Right cardiac atrium (tissue), 5 donors: ENCODE measurements at regions not wholly inside any gene's neighbourhood (a gene's known extent, or its start where the extent isn't known, plus 50 kb on each side); places are given as distances from the start of the nearest gene placed in this dataset.

Experiments used
- ATAC-seq, 2 donors: fragments of 200-7000 bp; cut with Tn5 transposase; one replicate each; pipeline versions ENCODE4 v1.8.0 to v1.9.1; 2020; ENCODE audit warnings: moderate library complexity in 2 of 2, mild to moderate bottlenecking in 1 of 2
- DNase-seq, 3 donors: peaks; one replicate each; pipeline ENCODE4 v3.0.0-alpha.2; 2020
- H3K27ac ChIP-seq: one replicate; pipeline ENCODE4 v1.5.1; 2013; ENCODE audit warnings: mild to moderate bottlenecking, low read length, control low read depth, moderate library complexity
- H3K27me3 ChIP-seq: one replicate; pipeline ENCODE4 v1.6.1; 2013; ENCODE audit not compliant: control insufficient read depth, insufficient read depth
- H3K4me1 ChIP-seq: one replicate; pipeline ENCODE4 v1.6.1; 2013; ENCODE audit warnings: low read length; ENCODE audit not compliant: control insufficient read depth, insufficient read depth
- H3K4me3 ChIP-seq: one replicate; pipeline ENCODE4 v1.5.1; 2013; ENCODE audit warnings: low read length, control low read depth
- H3K9me3 ChIP-seq: one replicate; pipeline ENCODE4 v1.6.1; 2013; ENCODE audit warnings: low read length; ENCODE audit not compliant: control insufficient read depth
- WGBS: extraction: QIAGEN DNeasy Blood & Tissue Kit; methylation state at CpG from one replicate; pipeline ENCODE4 v1.1.7; 2013; 5-methylcytosine and 5-hydroxymethylcytosine counted together
- intact Hi-C, 4 donors: fragments of 100-400 bp; cut with DNase I; formaldehyde crosslinking; loops; one replicate each; pipeline versions ENCODE4 v1.11.0 to v1.14.0; 2022 to 2023
- donor health status: healthy with polysubstance abuse.
- donor health status: DM: no; HTN: yes; CAD: no.
- donor health status: DM: no; HTN: no; CAD: no.
- donor health status: DM: no; HTN: yes; CAD: no; lungs with severe emphysema.
- donor health status: DM: yes; HTN: yes; CAD: no.

GRCh38 chr13:59476366-59476765 is 687.4 kb downstream of the DIAPH3 start:
- no peaks in the 10 kb centered on the region for H3K9me3 ChIP-seq
- ATAC-seq (peak in 1 of 2 donors; percentile 40), DNase-seq (no peak)
- H3K27ac ChIP-seq, result no peak overlapping the region
- intact Hi-C loops, result no loop called here
- H3K4me1 ChIP-seq, result peaks cover 2% of the 10 kb centered on the region
- no peaks in the 10 kb centered on the region for H3K27me3 ChIP-seq
- H3K4me3 ChIP-seq, result no peak overlapping the region
- 36% methylated on average over 2 of the region's 2 CpGs for WGBS

GRCh38 chr13:59477011-59477410 is 686.7 kb downstream of the DIAPH3 start:
- intact Hi-C loops, result no loop called here
- Histone ChIP-seq H3K27me3 (no peaks in the 10 kb centered on the region), H3K27ac (no peak overlapping the region), H3K4me1 (peaks cover 2% of the 10 kb centered on the region), H3K9me3 (no peaks in the 10 kb centered on the region), H3K4me3 (no peak overlapping the region)
- DNase-seq (no peak), ATAC-seq (peak in 1 of 2 donors; percentile 35)
- WGBS, result 81% methylated on average over 3 of the region's 3 CpGs

GRCh38 chr13:59478908-59479307 is 684.8 kb downstream of the DIAPH3 start:
- Histone ChIP-seq H3K27ac (no peak overlapping the region), H3K27me3 (no peaks in the 10 kb centered on the region), H3K4me1 (peaks cover 4% of the 10 kb centered on the region), H3K4me3 (no peak overlapping the region), H3K9me3 (no peaks in the 10 kb centered on the region)
- intact Hi-C loops, result no loop called here
- 71% methylated on average over 7 of the region's 7 CpGs for whole genome bisulfite sequencing
- no peak for ATAC-seq
- DNase-seq, result no peak

GRCh38 chr13:59479629-59480028 is 684.1 kb downstream of the DIAPH3 start:
- intact Hi-C loops, result no loop called here
- H3K4me1 ChIP-seq, result peaks cover 4% of the 10 kb centered on the region
- H3K9me3 ChIP-seq, result no peaks in the 10 kb centered on the region
- H3K4me3 ChIP-seq, result no peak overlapping the region
- 87% methylated on average over 3 of the region's 3 CpGs for WGBS
- H3K27me3 ChIP-seq, result no peaks in the 10 kb centered on the region
- DNase-seq (no peak), ATAC-seq (no peak)
- H3K27ac ChIP-seq, result no peak overlapping the region

GRCh38 chr13:59480396-59481259 is 683.1 kb downstream of the DIAPH3 start:
- Histone ChIP-seq H3K27ac (no peak overlapping the region), H3K4me1 (peaks cover 4% of the 10 kb centered on the region), H3K4me3 (no peak overlapping the region), H3K9me3 (no peaks in the 10 kb centered on the region), H3K27me3 (no peaks in the 10 kb centered on the region)
- DNase-seq (no peak), ATAC-seq (peak in 1 of 2 donors; percentile 29)
- intact Hi-C loops, result no loop called here
- WGBS, result 43% methylated on average over 7 of the region's 7 CpGs

- peak; percentile 93 to 95 for ATAC-seq
- Histone ChIP-seq H3K9me3 (no peaks in the 10 kb centered on the region), H3K4me1 (peaks cover 2% of the 10 kb centered on the region), H3K27ac (peak overlapping the region; percentile 72), H3K4me3 (no peak overlapping the region), H3K27me3 (no peaks in the 10 kb centered on the region)
- 18% methylated on average over 5 of the region's 5 CpGs for WGBS
- intact Hi-C loops, result no loop called here
- peak in 1 of 3 donors; percentile 46 for DNase-seq
Measured at GRCh38 chr13:59483501-59484145, 680.1 kb downstream of the DIAPH3 start.

- intact Hi-C loops, result no loop called here
- H3K27me3 ChIP-seq, result no peaks in the 10 kb centered on the region
- no peak overlapping the region for H3K4me3 ChIP-seq
- H3K9me3 ChIP-seq, result no peaks in the 10 kb centered on the region
- ATAC-seq, result no peak
- no peak overlapping the region for H3K27ac ChIP-seq
- no peak for DNase-seq
- WGBS, result 90% methylated on average over 3 of the region's 3 CpGs
- H3K4me1 ChIP-seq, result peaks cover 2% of the 10 kb centered on the region
Measured at GRCh38 chr13:59487883-59488282, 675.8 kb downstream of the DIAPH3 start.

GRCh38 chr13:59488436-59488835 is 675.3 kb downstream of the DIAPH3 start:
- 88% methylated on average over 2 of the region's 2 CpGs for WGBS
- H3K4me3 ChIP-seq, result no peak overlapping the region
- intact Hi-C loops, result no loop called here

GRCh38 chr13:59490651-59491050 is 673.1 kb downstream of the DIAPH3 start:
- Histone ChIP-seq H3K4me1 (peaks cover 2% of the 10 kb centered on the region), H3K27me3 (no peaks in the 10 kb centered on the region), H3K4me3 (no peak overlapping the region), H3K9me3 (no peaks in the 10 kb centered on the region), H3K27ac (no peak overlapping the region)
- intact Hi-C loops, result no loop called here
- ATAC-seq (no peak), DNase-seq (no peak)
- whole genome bisulfite sequencing, result 94% methylated on average over 1 of the region's 1 CpG

More at GRCh38 chr13:59488436-59488835, 675.3 kb downstream of the DIAPH3 start:
- Histone ChIP-seq H3K9me3 (no peaks in the 10 kb centered on the region), H3K27ac (no peak overlapping the region), H3K27me3 (no peaks in the 10 kb centered on the region), H3K4me1 (peaks cover 3% of the 10 kb centered on the region)
- DNase-seq (no peak), ATAC-seq (no peak)

GRCh38 chr13:59492030-59492636 is 671.6 kb downstream of the DIAPH3 start:
- no peak overlapping the region for H3K27ac ChIP-seq
- H3K27me3 ChIP-seq, result no peaks in the 10 kb centered on the region
- no peak for DNase-seq
- H3K9me3 ChIP-seq, result no peaks in the 10 kb centered on the region
- no peak for ATAC-seq
- peaks cover 2% of the 10 kb centered on the region for H3K4me1 ChIP-seq
- no peak overlapping the region for H3K4me3 ChIP-seq
- WGBS, result 78% methylated on average over 2 of the region's 2 CpGs
- intact Hi-C loops, result no loop called here

GRCh38 chr13:59493436-59493965 is 670.2 kb downstream of the DIAPH3 start:
- no peak overlapping the region for H3K27ac ChIP-seq
- no peaks in the 10 kb centered on the region for H3K9me3 ChIP-seq
- 98% methylated on average over 1 of the region's 1 CpG for WGBS
- peaks cover 2% of the 10 kb centered on the region for H3K4me1 ChIP-seq
- no peak overlapping the region for H3K4me3 ChIP-seq
- DNase-seq (no peak), ATAC-seq (no peak)
- intact Hi-C loops, result no loop called here
- H3K27me3 ChIP-seq, result no peaks in the 10 kb centered on the region
